T-helper 2 cell (primary cell): ENCODE measurements at regions not wholly inside any gene's neighbourhood (a gene's known extent, or its start where the extent isn't known, plus 50 kb on each side); places are given as distances from the start of the nearest gene placed in this dataset.

ENCODE experiments used
- DNase-seq, 5 experiments: peaks; one replicate each; pipeline versions ENCODE4 v3.0.0 to v3.0.0-alpha.2; 2012 to 2022

- DNase-seq = no peak
These were observed 180.6 kb upstream of the KHDRBS2 start for GRCh38 chr6:62466607-62467006.

- DNase-seq = no peak
These were observed 179.2 kb upstream of the KHDRBS2 start for GRCh38 chr6:62465206-62465605.

GRCh38 chr6:62452586-62452985 lies 166.6 kb upstream of the KHDRBS2 start:
- DNase-seq = no peak

- no peak for DNase-seq
These were observed 160.8 kb upstream of the KHDRBS2 start for GRCh38 chr6:62446647-62447316.

GRCh38 chr6:62445521-62445920 lies 159.5 kb upstream of the KHDRBS2 start:
- DNase-seq = no peak

GRCh38 chr6:62441182-62441581 lies 155.2 kb upstream of the KHDRBS2 start:
- no peak for DNase-seq

GRCh38 chr6:62429781-62430180 lies 143.8 kb upstream of the KHDRBS2 start:
- DNase-seq = no peak

- no peak for DNase-seq
These were observed 114.7 kb upstream of the KHDRBS2 start for GRCh38 chr6:62400521-62401259.

GRCh38 chr6:62393608-62394007 lies 107.6 kb upstream of the KHDRBS2 start:
- DNase-seq = no peak

- no peak for DNase-seq
These were observed 106.3 kb upstream of the KHDRBS2 start for GRCh38 chr6:62392291-62392690.

GRCh38 chr6:62391358-62391757 lies 105.3 kb upstream of the KHDRBS2 start:
- no peak for DNase-seq

- DNase-seq = no peak
These were observed 104.4 kb upstream of the KHDRBS2 start for GRCh38 chr6:62390401-62390800.

- DNase-seq = no peak
These were observed 85.6 kb upstream of the KHDRBS2 start for GRCh38 chr6:62371453-62372210.

GRCh38 chr6:62367601-62368000 lies 81.6 kb upstream of the KHDRBS2 start:
- DNase-seq = no peak

GRCh38 chr6:62362097-62362496 lies 76.1 kb upstream of the KHDRBS2 start:
- DNase-seq = no peak

GRCh38 chr6:62357835-62358234 lies 71.8 kb upstream of the KHDRBS2 start:
- DNase-seq = no peak

GRCh38 chr6:62354261-62354660 lies 68.2 kb upstream of the KHDRBS2 start:
- no peak for DNase-seq

GRCh38 chr6:62345962-62346689 lies 60.1 kb upstream of the KHDRBS2 start:
- DNase-seq = no peak

- no peak for DNase-seq
These were observed 59.4 kb upstream of the KHDRBS2 start for GRCh38 chr6:62345446-62345845.

- no peak for DNase-seq
These were observed 58.8 kb upstream of the KHDRBS2 start for GRCh38 chr6:62344850-62345249.

- DNase-seq = no peak
These were observed 52.5 kb upstream of the KHDRBS2 start for GRCh38 chr6:62338477-62338876.
